ENCODE measurements at regions not wholly inside any gene's neighbourhood (a gene's known extent, or its start where the extent isn't known, plus 50 kb on each side); places are given as distances from the start of the nearest gene placed in this dataset.

DNA sequence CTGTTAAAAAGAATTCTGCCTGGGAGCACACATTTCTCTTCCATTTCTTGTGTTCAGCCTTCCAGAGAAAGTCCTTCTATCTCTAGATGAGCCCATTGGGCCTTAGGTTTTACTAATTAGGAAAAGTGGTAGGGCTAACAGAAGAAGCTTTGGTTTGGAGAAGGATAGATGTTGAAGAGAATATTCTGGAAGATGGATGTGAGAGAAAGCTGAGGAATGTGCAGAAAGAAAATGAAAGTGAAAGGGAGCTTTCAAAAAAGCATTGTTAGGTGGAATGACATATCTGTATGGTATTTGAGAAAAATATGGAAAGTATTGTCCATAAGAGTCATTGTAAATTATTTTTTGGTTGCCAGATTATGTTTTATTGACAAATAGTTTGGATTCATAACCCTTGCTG, 474.8 kb upstream of the SLIT2 start:
- no peak for DNase-seq (ENCODE audit: low read depth)

- no peak for DNase-seq (ENCODE audit: low read depth)
Measured at GRCh38 chr4:19776021-19776459, 475.7 kb upstream of the SLIT2 start.

GRCh38 chr4:19774690-19775256, 476.9 kb upstream of the SLIT2 start:
- DNase-seq (ENCODE audit: low read depth) = no peak

GRCh38 chr4:19772581-19772980, 479.1 kb upstream of the SLIT2 start:
- no peak for DNase-seq (ENCODE audit: low read depth)

- no peak for DNase-seq (ENCODE audit: low read depth)
Measured at GRCh38 chr4:19756661-19757060, 495.0 kb upstream of the SLIT2 start.

GRCh38 chr4:19752599-19752998, 499.1 kb upstream of the SLIT2 start:
- no peak for DNase-seq (ENCODE audit: low read depth)

DNA sequence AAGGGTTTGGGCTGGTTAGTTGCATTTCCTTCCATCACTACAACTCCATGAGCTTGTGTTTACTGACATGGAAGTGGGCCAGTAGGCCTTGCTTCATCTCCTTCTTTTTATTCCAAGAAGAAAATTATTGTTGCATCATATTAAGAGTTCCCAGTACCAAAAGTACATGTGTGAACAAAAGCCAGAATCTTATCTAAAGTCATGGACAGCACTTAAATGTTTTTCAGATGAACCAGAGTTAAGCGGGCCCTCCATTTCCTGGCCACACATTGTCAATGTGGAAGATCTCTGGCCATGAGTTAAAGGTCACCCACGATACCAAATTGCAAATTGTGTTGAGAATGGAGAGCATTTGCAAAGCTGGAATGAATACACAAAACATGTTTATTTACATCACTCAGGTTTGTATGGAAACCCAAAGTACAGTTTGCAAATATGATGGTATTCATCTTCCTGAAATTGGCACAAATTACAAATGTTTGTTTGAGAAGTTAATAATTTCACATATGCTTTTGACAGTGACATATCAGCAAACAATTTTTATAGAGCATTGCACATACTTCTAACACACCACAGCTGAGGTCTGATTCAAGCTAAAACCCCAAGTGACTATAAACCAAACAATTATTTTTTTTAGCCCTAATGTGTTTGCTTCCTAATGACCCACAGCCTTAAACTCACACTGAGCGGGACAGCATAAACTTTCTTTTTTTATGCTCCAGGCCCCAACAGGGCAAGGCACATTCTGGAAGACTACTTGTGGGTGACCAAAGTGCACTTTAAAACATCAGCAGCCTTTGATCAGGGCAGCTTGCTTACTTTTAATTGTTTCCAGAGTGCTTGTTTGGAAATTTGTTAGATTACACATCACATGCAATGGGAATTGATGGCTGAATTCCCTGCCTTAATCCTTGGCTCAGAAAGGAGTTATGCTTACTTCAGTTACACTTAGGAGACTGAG, 502.9 kb upstream of the SLIT2 start:
- no peak for DNase-seq (ENCODE audit: low read depth)

DNA sequence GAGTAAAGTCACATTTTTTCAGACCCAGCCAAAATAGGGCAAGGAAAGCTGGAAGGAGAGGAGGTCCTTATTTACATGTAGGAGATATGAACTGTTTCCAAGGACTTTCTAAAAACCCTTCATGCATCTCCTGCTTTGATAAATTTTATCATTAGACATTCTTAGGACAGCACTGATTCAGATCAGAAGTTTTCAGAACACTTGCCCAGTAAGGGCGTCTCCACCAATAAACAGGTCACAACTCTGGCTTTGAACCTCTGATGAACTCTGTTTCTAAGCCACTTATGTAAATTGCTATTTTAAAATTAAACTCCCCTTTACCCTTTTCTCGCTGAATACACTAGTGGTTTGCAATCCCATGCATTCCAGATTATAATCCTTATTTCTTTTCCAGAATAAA, 505.3 kb upstream of the SLIT2 start:
- no peak for DNase-seq (ENCODE audit: low read depth)

DNA sequence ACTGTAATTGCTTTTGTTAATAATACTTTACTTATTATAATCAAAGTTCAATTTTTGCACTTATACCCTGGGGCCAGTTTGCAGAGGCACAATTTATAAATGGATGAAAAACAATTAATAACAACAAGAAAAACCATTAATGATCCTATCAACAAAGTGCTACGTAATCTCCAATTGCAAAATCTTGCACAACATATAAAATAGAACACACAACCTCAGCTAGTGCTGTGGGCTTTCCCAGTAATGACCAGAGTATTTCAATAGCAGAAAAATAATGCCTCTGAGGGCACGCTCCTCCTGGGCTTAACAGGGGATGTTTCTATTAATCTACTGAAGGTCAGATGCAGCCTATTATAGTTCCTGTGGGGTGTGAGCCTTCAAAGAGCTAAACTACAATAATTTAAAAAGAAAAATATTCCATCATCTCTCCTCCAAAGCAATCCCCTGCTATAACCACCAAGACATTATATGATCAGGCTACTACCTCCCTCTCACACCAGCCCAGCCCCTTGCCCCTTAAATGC, 508.5 kb upstream of the SLIT2 start:
- DNase-seq (ENCODE audit: low read depth) = no peak

GRCh38 chr4:19739101-19739651, 512.5 kb upstream of the SLIT2 start:
- no peak for DNase-seq (ENCODE audit: low read depth)

- DNase-seq (ENCODE audit: low read depth) = no peak
Measured at GRCh38 chr4:19736968-19737756, 514.5 kb upstream of the SLIT2 start.

DNA sequence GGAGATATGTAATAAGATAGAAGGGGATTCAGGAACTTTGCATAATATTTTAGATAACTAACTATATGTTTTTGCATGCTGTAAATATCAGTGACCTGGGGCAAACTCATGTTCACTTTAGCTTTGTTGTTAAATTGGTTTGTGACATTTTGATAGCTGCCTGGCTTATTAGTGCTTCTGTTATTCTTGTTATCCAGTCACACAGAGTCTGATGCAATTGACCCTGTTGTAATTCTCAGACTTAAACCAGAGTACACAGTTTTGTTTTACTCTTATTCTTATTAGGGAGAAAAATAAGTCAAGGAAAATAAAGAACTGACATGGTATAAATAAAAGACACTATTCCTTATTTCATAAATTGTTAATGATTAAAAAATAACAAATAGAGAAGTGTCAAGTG, 516.7 kb upstream of the SLIT2 start:
- no peak for DNase-seq (ENCODE audit: low read depth)

DNA sequence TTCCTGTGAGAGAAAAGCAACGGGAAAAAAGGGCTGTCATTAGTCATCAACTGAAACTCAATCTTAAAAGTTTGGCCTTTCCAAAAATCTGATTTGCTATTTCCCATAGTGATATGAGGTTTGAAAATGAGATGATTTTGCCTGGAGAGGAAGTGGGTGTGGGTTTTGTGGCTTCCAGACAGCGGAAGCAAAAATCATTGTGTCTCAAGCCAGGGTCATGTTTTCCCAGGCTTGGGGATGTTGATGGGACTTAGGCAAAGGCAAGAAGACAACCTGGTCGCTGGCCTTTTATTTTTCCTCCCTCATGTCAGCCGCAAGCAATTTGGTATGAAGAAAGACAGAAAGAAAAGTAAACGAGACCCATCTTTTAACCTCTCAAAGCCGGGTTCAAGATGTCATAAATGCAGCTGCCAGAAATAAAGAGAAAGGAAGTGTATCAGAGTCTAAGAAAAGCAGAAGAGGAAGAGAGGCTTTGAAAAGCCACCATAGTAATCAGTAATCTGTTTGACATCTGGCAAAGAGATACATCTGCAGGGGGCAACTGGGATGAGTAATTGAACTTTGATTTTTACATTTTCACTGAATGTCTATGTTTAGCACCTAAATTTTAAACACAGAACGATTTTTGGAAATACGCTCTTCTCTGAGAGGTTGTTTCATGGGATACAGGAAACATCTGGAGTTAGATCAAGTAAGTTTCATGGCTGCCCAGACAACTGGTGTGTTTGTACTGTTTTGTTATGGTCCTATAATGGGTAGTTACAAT, 521.6 kb upstream of the SLIT2 start:
- DNase-seq (ENCODE audit: low read depth) = no peak

DNA sequence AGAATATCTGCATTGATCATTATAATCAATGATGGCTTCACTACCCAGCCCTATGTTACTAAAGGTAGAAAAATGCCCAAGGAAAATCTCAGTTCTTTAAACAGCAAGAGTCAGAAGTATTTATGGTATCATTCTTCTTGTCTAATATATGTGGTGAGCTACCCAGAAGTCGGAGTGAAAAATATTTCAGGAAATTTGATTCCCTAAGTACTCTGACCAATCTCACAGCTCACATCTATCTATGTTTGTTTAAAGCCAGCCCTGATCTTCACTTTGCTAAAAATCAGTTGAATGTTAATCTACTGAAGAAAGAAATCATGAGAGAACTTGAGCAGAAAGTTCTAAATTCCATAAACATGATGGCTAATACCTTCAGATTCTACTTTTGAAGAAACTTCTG, 522.9 kb upstream of the SLIT2 start:
- DNase-seq (ENCODE audit: low read depth) = no peak

- no peak for DNase-seq (ENCODE audit: low read depth)
Measured at GRCh38 chr4:19727141-19727540, 524.6 kb upstream of the SLIT2 start.

DNA sequence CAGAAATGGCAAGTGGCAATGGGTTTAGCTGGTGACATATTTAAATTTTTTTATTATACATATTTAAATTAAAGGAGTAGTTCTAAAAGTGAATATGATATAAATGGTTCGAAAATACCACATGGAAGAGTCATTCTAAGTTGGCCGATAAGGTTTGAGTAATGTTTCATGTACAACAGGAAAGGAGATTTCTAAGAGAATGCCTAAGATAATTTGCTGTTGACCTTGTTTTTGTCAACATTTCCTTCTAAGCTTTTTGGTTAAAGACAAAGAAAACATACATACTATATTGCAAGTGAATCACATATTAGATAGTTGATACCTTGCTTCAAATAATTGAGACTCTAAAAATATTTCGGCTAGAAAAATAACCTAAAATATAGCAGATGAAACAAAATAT, 526.6 kb upstream of the SLIT2 start:
- DNase-seq (ENCODE audit: low read depth) = no peak

GRCh38 chr4:19722404-19722803, 529.3 kb upstream of the SLIT2 start:
- no peak for DNase-seq (ENCODE audit: low read depth)

DNA sequence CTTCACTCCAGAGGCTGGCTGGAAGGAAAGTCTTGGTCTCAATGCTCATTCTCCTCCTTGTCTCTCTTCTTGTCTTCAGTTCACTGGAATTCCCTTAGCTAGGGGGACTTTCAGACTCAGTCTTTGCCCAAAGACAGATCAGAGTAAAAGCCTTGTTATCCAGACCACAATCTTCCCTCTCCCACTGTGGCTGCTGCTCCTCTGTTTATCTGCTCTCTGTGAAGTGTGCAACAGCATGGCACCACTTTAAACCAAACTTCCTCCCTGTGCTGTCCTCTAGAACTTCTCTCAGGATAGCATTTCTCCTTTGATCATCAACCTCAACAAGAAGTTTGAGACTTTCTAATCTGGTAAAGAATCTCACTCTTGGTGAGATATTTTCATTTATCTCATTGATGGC, 530.1 kb upstream of the SLIT2 start:
- DNase-seq (ENCODE audit: low read depth) = no peak

- DNase-seq (ENCODE audit: low read depth) = no peak
Measured at GRCh38 chr4:19720610-19721009, 531.1 kb upstream of the SLIT2 start.

DNA sequence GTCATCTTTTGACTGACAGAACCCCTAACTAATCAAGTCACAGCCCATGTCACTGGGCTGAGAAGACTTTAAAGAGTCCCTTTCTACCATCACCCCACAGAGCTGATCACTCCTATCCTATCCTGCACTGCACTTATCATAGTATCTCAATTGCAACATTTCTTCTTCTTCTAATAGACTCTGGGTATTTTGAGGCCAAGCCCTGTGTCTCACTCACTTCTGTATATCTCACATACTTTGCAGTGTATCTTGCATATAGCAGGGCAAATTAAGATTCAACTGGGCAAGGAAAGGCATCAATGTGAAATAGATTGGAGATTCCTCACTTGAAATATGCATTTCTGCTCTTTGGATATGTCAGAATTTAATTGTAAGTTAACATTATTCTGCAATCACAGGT, 531.5 kb upstream of the SLIT2 start:
- DNase-seq (ENCODE audit: low read depth) = no peak

DNA sequence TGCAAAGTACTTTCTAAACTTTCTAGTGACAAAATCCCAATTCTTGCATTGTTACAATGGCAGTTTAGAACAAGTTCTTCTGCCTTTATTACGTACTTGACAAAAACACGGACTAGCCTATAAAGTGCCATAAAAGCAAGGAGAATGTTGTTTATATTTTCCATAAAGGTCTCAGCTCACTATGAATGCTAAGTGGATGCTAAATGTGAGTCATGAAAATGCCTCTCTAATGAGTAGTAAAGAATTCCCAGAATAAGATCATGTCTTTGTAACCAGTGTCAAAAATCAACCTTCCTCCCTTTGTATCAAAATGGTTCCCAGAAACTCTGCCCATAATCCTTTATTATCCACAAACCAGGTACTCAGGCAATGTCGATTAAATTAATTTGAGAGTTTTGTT, 539.8 kb upstream of the SLIT2 start:
- no peak for DNase-seq (ENCODE audit: low read depth)

GRCh38 chr4:19707876-19708275, 543.8 kb upstream of the SLIT2 start:
- DNase-seq (ENCODE audit: low read depth) = no peak
